ENCODE measurements at regions not wholly inside any gene's neighbourhood (a gene's known extent, or its start where the extent isn't known, plus 50 kb on each side); places are given as distances from the start of the nearest gene placed in this dataset.
"Not testable (repeated sequence)": the region's sequence is repeated elsewhere in the genome, so short reads cannot be mapped to it uniquely, and the experiment has no call there.

GRCh38 chr1:199529324-199529723 is 498.2 kb upstream of the NR5A2 start:
- no peak for DNase-seq (ENCODE audit: low spot score)
- no peak for TF ChIP-seq CTCF (IDR thresholded peaks at IDR 0.05; ENCODE audit: extremely low read depth, insufficient read depth, missing control alignments)
- in situ Hi-C loops (cut with MboI; ENCODE audit: low pct_unique_long_range_greater_than_20kb, low sequenced_read_pairs, unreplicated experiment) = no loop called here

- in situ Hi-C loops (cut with MboI; ENCODE audit: low pct_unique_long_range_greater_than_20kb, low sequenced_read_pairs, unreplicated experiment); DNase-seq (ENCODE audit: low spot score): not testable (repeated sequence)
Measured at GRCh38 chr1:199533361-199533760, 494.1 kb upstream of the NR5A2 start.

- DNase-seq (ENCODE audit: low spot score) = no peak
- in situ Hi-C loops (cut with MboI; ENCODE audit: low pct_unique_long_range_greater_than_20kb, low sequenced_read_pairs, unreplicated experiment) = no loop called here
- TF ChIP-seq CTCF (IDR thresholded peaks at IDR 0.05; ENCODE audit: extremely low read depth, insufficient read depth, missing control alignments) = peak; percentile 38
Measured at GRCh38 chr1:199545780-199546179, 481.7 kb upstream of the NR5A2 start.

DNA sequence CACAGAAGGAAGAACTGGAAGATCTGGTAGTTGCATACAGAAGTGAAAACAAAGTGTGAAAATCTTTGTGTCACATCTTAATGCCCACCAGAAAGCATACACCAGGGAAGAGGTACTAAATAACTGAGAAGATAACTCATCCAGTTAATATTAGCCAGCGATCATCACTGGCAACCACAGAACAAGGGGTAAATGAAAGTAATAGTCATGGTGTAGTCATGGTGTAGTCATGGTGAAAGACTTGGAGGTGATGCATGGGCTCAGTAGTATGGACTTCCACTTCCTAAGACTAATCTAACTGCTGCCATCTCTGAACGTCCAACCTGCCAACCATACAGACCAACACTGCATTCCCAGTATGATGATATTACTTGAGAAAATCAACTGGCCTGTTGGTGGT is 481.2 kb upstream of the NR5A2 start:
- in situ Hi-C loops (cut with MboI; ENCODE audit: low pct_unique_long_range_greater_than_20kb, low sequenced_read_pairs, unreplicated experiment) = no loop called here
- TF ChIP-seq CTCF (IDR thresholded peaks at IDR 0.05; ENCODE audit: extremely low read depth, insufficient read depth, missing control alignments) = no peak
- no peak for DNase-seq (ENCODE audit: low spot score)

GRCh38 chr1:199549421-199549820 is 478.1 kb upstream of the NR5A2 start:
- DNase-seq (ENCODE audit: low spot score) = no peak
- in situ Hi-C loops (cut with MboI; ENCODE audit: low pct_unique_long_range_greater_than_20kb, low sequenced_read_pairs, unreplicated experiment) = no loop called here
- TF ChIP-seq CTCF (IDR thresholded peaks at IDR 0.05; ENCODE audit: extremely low read depth, insufficient read depth, missing control alignments) = no peak

- no peak for TF ChIP-seq CTCF (IDR thresholded peaks at IDR 0.05; ENCODE audit: extremely low read depth, insufficient read depth, missing control alignments)
- in situ Hi-C loops (cut with MboI; ENCODE audit: low pct_unique_long_range_greater_than_20kb, low sequenced_read_pairs, unreplicated experiment) = no loop called here
- DNase-seq (ENCODE audit: low spot score) = no peak
Measured at GRCh38 chr1:199550199-199551065, 477.1 kb upstream of the NR5A2 start.

DNA sequence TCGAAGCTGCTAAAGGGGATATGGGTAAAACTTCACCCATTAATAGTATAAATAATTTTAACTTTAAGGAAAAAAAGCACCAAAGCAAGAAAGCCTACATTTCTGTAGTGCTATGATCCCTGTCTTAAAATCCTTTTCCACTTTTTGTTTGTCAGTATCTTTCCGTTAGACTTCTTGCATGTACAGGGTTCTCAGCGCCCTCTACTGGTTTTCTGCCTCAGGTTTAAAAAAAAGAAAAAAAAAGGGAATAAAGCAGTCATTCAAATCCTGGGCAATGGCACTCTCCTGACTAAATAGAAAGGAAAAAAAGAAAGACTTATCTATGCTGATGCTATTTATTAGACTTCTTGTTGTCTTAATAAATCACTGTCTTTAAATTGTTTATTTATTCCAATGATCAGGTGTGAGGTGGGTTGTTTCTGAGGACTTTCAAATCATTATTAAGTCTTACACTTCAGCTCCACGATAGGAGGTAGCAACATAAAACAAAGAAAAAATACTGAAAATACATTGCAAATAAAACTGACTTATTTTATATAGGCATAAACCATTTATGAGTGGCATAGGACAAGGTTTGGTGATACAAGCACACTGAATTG is 475.4 kb upstream of the NR5A2 start:
- peak; percentile 31 for DNase-seq (ENCODE audit: low spot score)
- in situ Hi-C loops (cut with MboI; ENCODE audit: low pct_unique_long_range_greater_than_20kb, low sequenced_read_pairs, unreplicated experiment) = no loop called here
- TF ChIP-seq CTCF (IDR thresholded peaks at IDR 0.05; ENCODE audit: extremely low read depth, insufficient read depth, missing control alignments) = peak; percentile 78

Measured in GM13977 (cell line).